Hepatocyte (in vitro differentiated cells): ENCODE measurements at regions not wholly inside any gene's neighbourhood (a gene's known extent, or its start where the extent isn't known, plus 50 kb on each side); places are given as distances from the start of the nearest gene placed in this dataset.

Experiments used
- DNase-seq: peaks from one replicate; pipeline ENCODE4 v3.0.0-alpha.2; 2016; ENCODE audit warnings: low spot score
- H2AFZ ChIP-seq: fragments of 200-600 bp; sonication (generic); 2 replicates; pipeline ENCODE4 v1.6.0; 2016; ENCODE audit warnings: antibody characterized with exemption, mild to moderate bottlenecking
- H3K27ac ChIP-seq: fragments of 200-600 bp; sonication (generic); 2 replicates; pipeline ENCODE4 v1.5.1; 2016; ENCODE audit warnings: mild to moderate bottlenecking
- H3K27me3 ChIP-seq: fragments of 200-600 bp; sonication (generic); 2 replicates; pipeline ENCODE4 v1.6.1; 2016
- H3K36me3 ChIP-seq: fragments of 200-600 bp; sonication (generic); replicated peaks from 2 replicates; pipeline ENCODE4 v1.5.1; 2016; ENCODE audit warnings: low read depth; ENCODE audit not compliant: insufficient read depth
- H3K4me1 ChIP-seq: fragments of 200-600 bp; sonication (generic); 2 replicates; pipeline ENCODE4 v1.5.1; 2016; ENCODE audit warnings: mild to moderate bottlenecking, moderate library complexity; ENCODE audit not compliant: insufficient read depth
- H3K4me2 ChIP-seq: fragments of 200-600 bp; sonication (generic); 2 replicates; pipeline ENCODE4 v1.6.0; 2016
- H3K4me3 ChIP-seq: fragments of 200-600 bp; sonication (generic); 2 replicates; pipeline ENCODE4 v1.5.1; 2016; ENCODE audit warnings: mild to moderate bottlenecking
- H3K79me2 ChIP-seq: fragments of 200-600 bp; sonication (generic); 2 replicates; pipeline ENCODE4 v1.6.0; 2017; ENCODE audit warnings: mild to moderate bottlenecking
- H3K9me2 ChIP-seq: fragments of 200-600 bp; sonication (generic); replicated peaks from 2 replicates; pipeline ENCODE4 v1.6.0; 2017; ENCODE audit warnings: mild to moderate bottlenecking; ENCODE audit not compliant: insufficient read depth
- H3K9me3 ChIP-seq: fragments of 200-600 bp; sonication (generic); 2 replicates; pipeline ENCODE4 v1.5.1; 2016; ENCODE audit warnings: low read depth, mild to moderate bottlenecking
- H4K20me1 ChIP-seq: fragments of 200-600 bp; sonication (generic); 2 replicates; pipeline ENCODE4 v1.6.0; 2016; ENCODE audit warnings: mild to moderate bottlenecking; ENCODE audit not compliant: insufficient read depth, poor library complexity, severe bottlenecking
- CTCF ChIP-seq: fragments of 200-600 bp; sonication (generic); IDR thresholded peaks from 2 replicates; pipeline ENCODE4 v1.5.1; 2016; ENCODE audit warnings: antibody characterized with exemption, mild to moderate bottlenecking; ENCODE audit not compliant: poor library complexity
- EZH2 ChIP-seq: fragments of 200-600 bp; sonication (generic); IDR thresholded peaks from 2 replicates; pipeline ENCODE4 v1.6.1; 2016; ENCODE audit warnings: antibody characterized with exemption, mild to moderate bottlenecking, borderline replicate concordance
- EZH2phosphoT487 ChIP-seq: fragments of 200-600 bp; sonication (generic); IDR thresholded peaks from one replicate; pipeline ENCODE4 v1.6.1; 2018; ENCODE audit warnings: antibody characterized with exemption, mild to moderate bottlenecking, low read depth, moderate library complexity; ENCODE audit not compliant: unreplicated experiment, severe bottlenecking
- WGBS: methylation state at CpG from one replicate; pipeline ENCODE4 v1.1.6; 2016; ENCODE audit warnings: low lambda C conversion rate; ENCODE audit errors: missing lambda C conversion rate; 5-methylcytosine and 5-hydroxymethylcytosine counted together

DNA sequence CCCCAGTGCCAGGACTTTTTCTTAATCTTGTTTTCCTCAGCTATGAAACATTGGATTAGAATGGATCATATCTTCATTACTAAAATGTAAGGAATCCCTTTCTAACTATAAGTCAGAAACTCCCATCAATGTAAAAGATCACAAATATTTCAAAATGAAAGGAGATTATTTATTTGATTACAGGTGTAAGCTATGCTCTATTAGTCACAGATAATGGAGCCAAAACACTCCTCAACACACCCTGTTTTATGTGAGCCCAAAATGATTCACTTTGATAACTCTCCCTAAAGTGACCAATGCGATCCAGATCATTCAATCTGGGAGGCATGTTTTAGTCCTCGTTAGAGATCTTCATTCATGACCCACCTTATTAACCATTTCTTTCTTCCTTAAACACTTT is 566.7 kb upstream of the TENM3 start:
- Histone ChIP-seq H4K20me1 (no peaks in the 10 kb centered on the region), H3K36me3 (no peaks in the 10 kb centered on the region), H3K4me2 (no peak overlapping the region), H3K27ac (no peak overlapping the region), H3K27me3 (no peaks in the 10 kb centered on the region), H3K4me3 (no peak overlapping the region), H3K9me3 (no peaks in the 10 kb centered on the region), H3K4me1 (no peaks in the 10 kb centered on the region), H2AFZ (no peak overlapping the region), H3K79me2 (no peaks in the 10 kb centered on the region), H3K9me2 (no peaks in the 10 kb centered on the region)
- TF ChIP-seq CTCF (no peak), EZH2phosphoT487 (no peak), EZH2 (no peak)
- 67% methylated on average over 2 of the region's 2 CpGs for WGBS
- no peak for DNase-seq

DNA sequence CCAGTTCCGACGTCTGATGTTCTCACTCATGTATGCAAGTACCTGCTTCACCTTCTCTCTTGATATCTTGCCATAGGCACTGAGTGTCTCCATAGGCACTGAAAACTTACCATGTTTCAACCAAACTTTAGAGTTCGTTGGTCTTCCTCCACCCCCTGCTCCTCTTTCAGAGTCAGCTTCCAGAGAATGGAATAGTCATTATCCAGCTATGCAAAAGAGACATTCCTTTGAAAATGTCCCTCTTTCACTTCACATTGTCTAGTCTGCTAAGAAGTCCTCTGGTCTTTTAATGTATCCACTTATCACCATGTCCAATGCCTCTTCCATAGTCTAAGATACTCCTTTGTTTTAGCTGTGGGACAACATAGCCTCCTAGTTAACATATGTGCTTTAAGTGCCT is 566.0 kb upstream of the TENM3 start:
- TF ChIP-seq EZH2 (no peak), EZH2phosphoT487 (no peak), CTCF (no peak)
- Histone ChIP-seq H3K27ac (no peak overlapping the region), H3K36me3 (no peaks in the 10 kb centered on the region), H3K4me1 (no peaks in the 10 kb centered on the region), H4K20me1 (no peaks in the 10 kb centered on the region), H3K79me2 (no peaks in the 10 kb centered on the region), H3K4me3 (no peak overlapping the region), H3K4me2 (no peak overlapping the region), H2AFZ (no peak overlapping the region), H3K9me3 (no peaks in the 10 kb centered on the region), H3K9me2 (no peaks in the 10 kb centered on the region), H3K27me3 (no peaks in the 10 kb centered on the region)
- DNase-seq = no peak
- WGBS = 96% methylated on average over 3 of the region's 3 CpGs

GRCh38 chr4:181677621-181678020 is 565.6 kb upstream of the TENM3 start:
- TF ChIP-seq EZH2 (no peak), CTCF (no peak), EZH2phosphoT487 (no peak)
- no peak overlapping the region for H3K27ac ChIP-seq
- DNase-seq = no peak
- no peaks in the 10 kb centered on the region for H3K79me2 ChIP-seq
- no peak overlapping the region for H3K4me2 ChIP-seq
- no peak overlapping the region for H3K4me3 ChIP-seq
- H3K4me1 ChIP-seq = no peaks in the 10 kb centered on the region
- no peaks in the 10 kb centered on the region for H4K20me1 ChIP-seq
- no peaks in the 10 kb centered on the region for H3K36me3 ChIP-seq
- no peaks in the 10 kb centered on the region for H3K9me2 ChIP-seq
- H3K27me3 ChIP-seq = no peaks in the 10 kb centered on the region
- 96% methylated on average over 6 of the region's 6 CpGs for WGBS
- H2AFZ ChIP-seq = no peak overlapping the region
- no peaks in the 10 kb centered on the region for H3K9me3 ChIP-seq

DNA sequence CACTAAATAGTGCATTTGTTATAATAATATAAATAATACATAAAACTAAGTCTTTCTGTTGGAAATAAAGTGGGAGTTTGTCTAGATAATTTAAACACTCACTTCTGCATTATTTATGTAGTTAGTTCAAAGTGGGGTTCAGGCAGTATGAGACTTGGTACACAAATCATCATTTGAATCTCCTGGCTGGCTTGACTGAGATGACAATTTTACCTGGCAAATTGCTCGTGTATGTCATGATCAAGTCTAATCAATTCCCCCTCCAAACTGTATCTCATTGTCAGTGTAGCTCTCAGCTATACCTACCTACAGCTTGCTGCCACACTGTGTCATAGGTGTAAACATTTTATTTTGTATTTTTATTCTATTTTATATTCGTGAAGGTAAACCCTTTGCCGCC is 563.4 kb upstream of the TENM3 start:
- DNase-seq = no peak
- no peak overlapping the region for H2AFZ ChIP-seq
- H3K4me3 ChIP-seq = no peak overlapping the region
- TF ChIP-seq EZH2phosphoT487 = no peak
- no peak for TF ChIP-seq EZH2
- TF ChIP-seq CTCF = no peak
- WGBS = 90% methylated on average over 3 of the region's 3 CpGs
- no peak overlapping the region for H3K27ac ChIP-seq
- H3K27me3 ChIP-seq = no peaks in the 10 kb centered on the region
- no peaks in the 10 kb centered on the region for H3K36me3 ChIP-seq
- H3K9me3 ChIP-seq = no peaks in the 10 kb centered on the region
- H3K79me2 ChIP-seq = no peaks in the 10 kb centered on the region
- no peaks in the 10 kb centered on the region for H3K9me2 ChIP-seq
- no peak overlapping the region for H3K4me2 ChIP-seq
- H4K20me1 ChIP-seq = no peaks in the 10 kb centered on the region
- no peaks in the 10 kb centered on the region for H3K4me1 ChIP-seq
